Neural cell (in vitro differentiated cells): ENCODE measurements at regions not wholly inside any gene's neighbourhood (a gene's known extent, or its start where the extent isn't known, plus 50 kb on each side); places are given as distances from the start of the nearest gene placed in this dataset.

Experiments used
- CTCF ChIP-seq: fragments of 450-650 bp; IDR thresholded peaks from 2 replicates; pipeline ENCODE4 v1.5.1; 2014; ENCODE audit warnings: antibody characterized with exemption, mild to moderate bottlenecking, moderate library complexity; ENCODE audit not compliant: poor library complexity, severe bottlenecking
- EP300 ChIP-seq: fragments of 450-650 bp; conservative IDR thresholded peaks from 2 replicates; pipeline ENCODE4 v1.6.1; 2014; ENCODE audit warnings: antibody characterized with exemption, mild to moderate bottlenecking, moderate library complexity; ENCODE audit not compliant: poor library complexity, severe bottlenecking
- EZH2 ChIP-seq: fragments of 200-600, 300-800 bp; shearing (Covaris generic), sonication (generic); IDR thresholded peaks from 2 replicates; pipeline ENCODE4 v1.6.1; 2014; ENCODE audit warnings: antibody characterized with exemption, low read length, borderline replicate concordance, mild to moderate bottlenecking; ENCODE audit not compliant: insufficient read depth, poor library complexity, severe bottlenecking
- MXI1 ChIP-seq: fragments of 450-650 bp; conservative IDR thresholded peaks from 2 replicates; pipeline ENCODE4 v1.6.1; 2014; ENCODE audit warnings: antibody characterized with exemption, mild to moderate bottlenecking; ENCODE audit not compliant: poor library complexity, severe bottlenecking
- POLR2AphosphoS5 ChIP-seq: IDR thresholded peaks from 2 replicates; pipeline ENCODE4 v1.6.1; 2012
- RAD21 ChIP-seq: fragments of 450-650 bp; conservative IDR thresholded peaks from 2 replicates; pipeline ENCODE4 v1.6.1; 2014; ENCODE audit warnings: antibody characterized with exemption, mild to moderate bottlenecking, moderate library complexity
- REST ChIP-seq: IDR thresholded peaks from 2 replicates; pipeline ENCODE4 v1.6.1; 2012; ENCODE audit warnings: borderline replicate concordance
- SMC3 ChIP-seq: fragments of 450-650 bp; conservative IDR thresholded peaks from 2 replicates; pipeline ENCODE4 v1.6.1; 2014; ENCODE audit warnings: antibody characterized with exemption, mild to moderate bottlenecking, moderate library complexity; ENCODE audit not compliant: poor library complexity
- TAF1 ChIP-seq: IDR thresholded peaks from 2 replicates; pipeline ENCODE4 v1.6.1; 2012; ENCODE audit warnings: low read depth

GRCh38 chr2:185402474-185402873, 336.1 kb upstream of the FSIP2 start:
- no peak for TF ChIP-seq EZH2
- TF ChIP-seq CTCF: no peak
- TF ChIP-seq REST: no peak
- TF ChIP-seq RAD21: no peak
- no peak for TF ChIP-seq TAF1
- no peak for TF ChIP-seq POLR2AphosphoS5
- TF ChIP-seq SMC3: no peak
- no peak for TF ChIP-seq EP300
- TF ChIP-seq MXI1: no peak
